ENCODE measurements at regions not wholly inside any gene's neighbourhood (a gene's known extent, or its start where the extent isn't known, plus 50 kb on each side); places are given as distances from the start of the nearest gene placed in this dataset.
A peak's percentile ranks its signal among the peaks of the same experiment; 100 is the strongest.

GRCh38 chr16:27633721-27634120 lies 83.8 kb downstream of the KATNIP start:
- no peak for TF ChIP-seq CTCF (IDR thresholded peaks at IDR 0.05)
- Histone ChIP-seq H3K27me3 (no peaks in the 10 kb centered on the region), H3K36me3 (peaks cover 8% of the 10 kb centered on the region), H3K27ac (no peak overlapping the region), H3K4me1 (no peaks in the 10 kb centered on the region), H3K9me3 (no peaks in the 10 kb centered on the region), H3K4me3 (no peak overlapping the region)
- intact Hi-C loops (cut with DNase I), result no loop called here
- ATAC-seq (no peak), DNase-seq (no peak)

GRCh38 chr16:27634779-27635178 lies 84.8 kb downstream of the KATNIP start:
- no peaks in the 10 kb centered on the region for H3K27me3 ChIP-seq
- intact Hi-C loops (cut with DNase I), result no loop called here
- H3K4me3 ChIP-seq, result no peak overlapping the region
- peaks cover 8% of the 10 kb centered on the region for H3K36me3 ChIP-seq
- H3K4me1 ChIP-seq, result no peaks in the 10 kb centered on the region
- DNase-seq (no peak), ATAC-seq (no peak)
- no peak for TF ChIP-seq CTCF (IDR thresholded peaks at IDR 0.05)
- no peak overlapping the region for H3K27ac ChIP-seq
- H3K9me3 ChIP-seq, result no peaks in the 10 kb centered on the region

GRCh38 chr16:27636453-27637240 lies 86.7 kb downstream of the KATNIP start:
- no peaks in the 10 kb centered on the region for H3K9me3 ChIP-seq
- H3K4me1 ChIP-seq, result no peaks in the 10 kb centered on the region
- no peak for TF ChIP-seq CTCF (IDR thresholded peaks at IDR 0.05)
- no peak overlapping the region for H3K27ac ChIP-seq
- peaks cover 8% of the 10 kb centered on the region for H3K36me3 ChIP-seq
- H3K27me3 ChIP-seq, result no peaks in the 10 kb centered on the region
- no peak overlapping the region for H3K4me3 ChIP-seq
- ATAC-seq (no peak), DNase-seq (no peak)
- intact Hi-C loops (cut with DNase I), result no loop called here

DNA sequence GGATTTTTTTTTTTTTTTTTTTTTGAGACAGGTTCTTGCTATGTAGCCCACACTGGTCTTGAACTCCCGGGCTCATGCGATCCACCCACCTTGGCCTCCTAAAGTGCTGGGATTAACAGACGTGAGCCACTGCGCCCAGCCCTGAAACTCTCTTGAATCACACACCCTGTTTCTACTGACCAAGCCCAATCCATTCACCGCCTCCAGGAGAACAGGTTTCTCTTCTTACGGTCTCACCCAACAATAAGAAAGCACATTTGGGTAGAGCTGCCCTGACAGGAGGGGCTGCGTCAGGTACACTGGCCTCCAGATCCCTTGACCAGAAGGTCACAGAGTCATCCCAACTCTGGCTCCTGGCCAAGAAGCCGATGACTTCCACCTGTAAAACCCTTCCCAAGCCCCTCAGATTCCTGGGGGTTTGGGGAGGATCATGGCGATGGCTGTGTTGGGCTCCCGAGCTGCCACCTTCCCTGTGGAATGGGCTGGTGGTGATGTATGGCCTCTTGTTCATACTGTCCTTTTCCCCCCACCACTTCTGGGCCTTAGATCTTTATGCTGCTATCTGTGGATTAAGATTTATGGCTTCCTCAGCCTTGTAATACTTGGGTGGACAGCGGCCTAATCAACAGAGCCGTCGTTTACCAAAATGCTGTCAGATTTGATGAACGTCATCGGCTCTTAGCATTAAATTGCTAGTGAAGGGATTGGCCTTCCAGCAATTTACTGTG lies 89.1 kb downstream of the KATNIP start:
- Histone ChIP-seq H3K27ac (no peak overlapping the region), H3K36me3 (peaks cover 5% of the 10 kb centered on the region), H3K9me3 (no peaks in the 10 kb centered on the region), H3K4me3 (no peak overlapping the region), H3K27me3 (no peaks in the 10 kb centered on the region), H3K4me1 (no peaks in the 10 kb centered on the region)
- intact Hi-C loops (cut with DNase I), result no loop called here
- TF ChIP-seq CTCF (IDR thresholded peaks at IDR 0.05), result no peak
- ATAC-seq (no peak), DNase-seq (no peak)

DNA sequence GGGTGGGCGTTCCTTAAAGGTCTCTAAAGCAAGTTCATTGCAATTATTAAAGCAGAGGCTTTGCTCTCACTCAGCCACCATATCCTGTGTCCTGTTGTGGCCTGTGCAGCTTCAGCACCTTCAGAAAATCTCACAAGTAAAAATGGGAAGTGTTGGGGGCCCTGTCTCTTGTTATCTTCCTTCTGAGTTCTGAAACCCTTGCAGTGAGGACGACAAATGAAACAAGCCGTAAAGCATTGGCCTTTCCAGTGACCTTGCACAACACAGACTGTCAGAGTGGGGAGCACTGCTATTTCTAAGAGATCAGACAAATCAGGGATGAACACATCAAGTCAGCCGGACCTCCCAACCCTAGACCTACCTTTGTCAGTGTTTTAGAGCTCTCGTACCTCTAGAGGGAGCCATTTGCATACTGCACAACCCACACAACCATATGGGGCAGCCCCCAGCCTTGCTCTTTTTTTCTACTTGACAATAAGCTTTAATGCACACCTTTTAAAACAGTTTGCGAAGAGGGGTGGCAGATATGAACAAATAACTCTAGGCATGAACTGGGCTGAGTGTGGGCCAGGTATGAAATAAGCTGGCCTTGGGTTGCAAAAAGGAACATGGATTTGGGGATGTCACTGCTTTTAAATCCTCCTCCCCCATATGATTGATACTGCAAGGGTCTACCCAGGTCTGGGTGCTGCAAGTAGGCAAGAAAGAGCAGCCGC lies 89.8 kb downstream of the KATNIP start:
- ATAC-seq (peak; percentile 44), DNase-seq (no peak)
- H3K9me3 ChIP-seq, result no peaks in the 10 kb centered on the region
- no peaks in the 10 kb centered on the region for H3K4me1 ChIP-seq
- H3K4me3 ChIP-seq, result no peak overlapping the region
- TF ChIP-seq CTCF (IDR thresholded peaks at IDR 0.05), result peak; percentile 46
- no peak overlapping the region for H3K27ac ChIP-seq
- intact Hi-C loops (cut with DNase I), result no loop called here
- H3K27me3 ChIP-seq, result no peaks in the 10 kb centered on the region
- H3K36me3 ChIP-seq, result no peaks in the 10 kb centered on the region
